ENCODE measurements at regions not wholly inside any gene's neighbourhood (a gene's known extent, or its start where the extent isn't known, plus 50 kb on each side); places are given as distances from the start of the nearest gene placed in this dataset.
A peak's percentile ranks its signal among the peaks of the same experiment; 100 is the strongest.

GRCh38 chr17:27380551-27380950 is 75.7 kb upstream of the KSR1 start:
- DNase-seq (ENCODE audit: low spot score in 2 of 2): no peak
- H3K27me3 ChIP-seq: no peaks in the 10 kb centered on the region
- peaks cover 0 to 3% (median 0%) of the 10 kb centered on the region in 4 donors for H3K9me3 ChIP-seq
- TF ChIP-seq, protein P1, sequence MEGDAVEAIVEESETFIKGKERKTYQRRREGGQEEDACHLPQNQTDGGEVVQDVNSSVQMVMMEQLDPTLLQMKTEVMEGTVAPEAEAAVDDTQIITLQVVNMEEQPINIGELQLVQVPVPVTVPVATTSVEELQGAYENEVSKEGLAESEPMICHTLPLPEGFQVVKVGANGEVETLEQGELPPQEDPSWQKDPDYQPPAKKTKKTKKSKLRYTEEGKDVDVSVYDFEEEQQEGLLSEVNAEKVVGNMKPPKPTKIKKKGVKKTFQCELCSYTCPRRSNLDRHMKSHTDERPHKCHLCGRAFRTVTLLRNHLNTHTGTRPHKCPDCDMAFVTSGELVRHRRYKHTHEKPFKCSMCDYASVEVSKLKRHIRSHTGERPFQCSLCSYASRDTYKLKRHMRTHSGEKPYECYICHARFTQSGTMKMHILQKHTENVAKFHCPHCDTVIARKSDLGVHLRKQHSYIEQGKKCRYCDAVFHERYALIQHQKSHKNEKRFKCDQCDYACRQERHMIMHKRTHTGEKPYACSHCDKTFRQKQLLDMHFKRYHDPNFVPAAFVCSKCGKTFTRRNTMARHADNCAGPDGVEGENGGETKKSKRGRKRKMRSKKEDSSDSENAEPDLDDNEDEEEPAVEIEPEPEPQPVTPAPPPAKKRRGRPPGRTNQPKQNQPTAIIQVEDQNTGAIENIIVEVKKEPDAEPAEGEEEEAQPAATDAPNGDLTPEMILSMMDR (IDR thresholded peaks at IDR 0.05): no peak
- TF ChIP-seq EP300 (IDR thresholded peaks at IDR 0.05): no peak
- TF ChIP-seq POLR2A (IDR thresholded peaks at IDR 0.05): no peak
- H3K27ac ChIP-seq: peak overlapping the region in 2 of 4 donors; percentile 58 to 64
- H3K36me3 ChIP-seq: no peaks in the 10 kb centered on the region
- peak overlapping the region in 3 of 4 donors; percentile 1 to 44 (median 26) for H3K4me3 ChIP-seq
- H3K4me1 ChIP-seq: peaks cover 0 to 20% (median 14%) of the 10 kb centered on the region in 4 donors
- WGBS, 2 donors: 58 to 70% methylated on average over 8 to 10 of the region's 10 CpGs

DNA sequence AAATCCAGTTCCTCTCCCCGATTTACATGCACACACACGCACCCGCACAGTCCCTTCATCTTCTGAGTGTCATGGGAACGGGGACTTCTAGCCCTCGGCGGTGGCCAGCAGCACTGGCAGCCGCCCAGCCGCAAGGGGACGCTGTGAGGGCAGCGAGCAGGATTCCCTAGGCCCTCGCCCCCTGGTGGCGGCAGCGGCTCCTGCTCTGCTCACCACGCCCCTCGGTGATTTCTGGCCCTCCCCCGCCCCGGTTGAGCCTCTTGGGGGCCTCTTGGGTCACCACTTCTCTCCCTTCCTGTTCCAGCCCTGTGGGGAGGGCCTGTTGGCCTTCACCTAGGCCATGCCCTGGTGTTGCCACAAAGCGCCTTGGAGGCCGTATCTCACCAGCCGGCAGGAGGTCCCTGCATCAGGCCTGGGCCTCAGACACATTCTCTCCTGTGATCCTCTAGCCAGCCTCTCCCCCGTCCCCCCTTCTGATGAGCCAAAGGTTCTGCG is 75.2 kb upstream of the KSR1 start:
- Histone ChIP-seq H3K27ac (no peak overlapping the region), H3K4me3 (no peak overlapping the region), H3K4me1 (peaks cover 0 to 20% (median 14%) of the 10 kb centered on the region in 4 donors), H3K36me3 (no peaks in the 10 kb centered on the region), H3K9me3 (peaks cover 0 to 3% (median 0%) of the 10 kb centered on the region in 4 donors), H3K27me3 (no peaks in the 10 kb centered on the region)
- peak in 1 of 2 donors; percentile 30 for DNase-seq (ENCODE audit: low spot score in 2 of 2)
- TF ChIP-seq, protein P1 (IDR thresholded peaks at IDR 0.05): peak; percentile 60 to 81 (median 70)
- no peak for TF ChIP-seq EP300 (IDR thresholded peaks at IDR 0.05)
- TF ChIP-seq POLR2A (IDR thresholded peaks at IDR 0.05): no peak
- 58 to 60% methylated on average over 21 to 22 of the region's 22 CpGs for WGBS, 2 donors

DNA sequence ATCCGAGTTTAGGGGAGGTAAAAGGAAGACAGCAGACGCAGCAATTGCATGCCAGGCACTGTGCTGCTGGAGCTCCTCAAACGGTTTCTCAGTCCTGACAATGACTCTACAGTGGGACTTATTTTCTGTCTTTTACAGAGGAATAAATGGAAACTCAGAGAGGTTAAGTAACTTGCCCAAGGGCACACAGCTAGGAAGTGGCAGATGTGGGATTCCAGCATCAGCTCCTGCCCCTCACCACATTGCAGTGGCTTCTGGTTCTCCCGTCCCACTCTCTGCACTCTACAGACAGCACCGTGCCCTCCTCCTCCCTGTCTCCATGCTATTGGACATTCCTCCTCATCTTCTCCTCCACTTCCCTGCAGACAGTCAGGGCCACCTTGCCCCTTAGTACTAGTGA is 74.2 kb upstream of the KSR1 start:
- Histone ChIP-seq H3K4me1 (peaks cover 0 to 20% (median 14%) of the 10 kb centered on the region in 4 donors), H3K36me3 (no peaks in the 10 kb centered on the region), H3K9me3 (peaks cover 0 to 3% (median 0%) of the 10 kb centered on the region in 4 donors), H3K4me3 (no peak overlapping the region), H3K27ac (no peak overlapping the region), H3K27me3 (no peaks in the 10 kb centered on the region)
- WGBS, 2 donors: 84 to 88% methylated on average over 5 of the region's 5 CpGs
- TF ChIP-seq POLR2A (IDR thresholded peaks at IDR 0.05): no peak
- no peak for TF ChIP-seq EP300 (IDR thresholded peaks at IDR 0.05)
- TF ChIP-seq, protein P1 (IDR thresholded peaks at IDR 0.05): no peak
- no peak for DNase-seq (ENCODE audit: low spot score in 2 of 2)

DNA sequence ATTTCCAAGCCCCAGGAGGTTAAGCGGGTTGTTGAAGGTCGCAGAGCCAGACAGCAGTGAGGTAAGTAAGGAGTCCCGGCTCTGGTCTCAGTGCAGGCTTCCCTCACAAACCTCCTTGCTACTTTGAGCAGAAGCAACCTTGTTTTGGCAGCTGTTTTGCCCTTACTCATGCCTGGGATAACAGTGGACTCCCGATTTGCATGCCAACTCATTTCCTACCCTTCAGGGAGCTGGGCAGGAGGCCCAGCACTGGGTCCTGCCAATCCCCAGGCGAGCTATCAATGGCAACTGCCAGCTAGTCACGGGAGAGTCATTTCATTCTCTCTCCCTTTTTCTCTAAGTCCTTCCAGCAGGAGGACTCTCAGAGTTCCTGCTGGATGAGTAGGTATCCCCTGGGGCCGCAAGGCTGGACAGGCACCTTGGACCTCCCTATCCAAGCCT is 72.0 kb upstream of the KSR1 start:
- no peak overlapping the region for H3K27ac ChIP-seq
- H3K36me3 ChIP-seq: no peaks in the 10 kb centered on the region
- DNase-seq (ENCODE audit: low spot score in 2 of 2): no peak
- peaks cover 0 to 3% (median 0%) of the 10 kb centered on the region in 4 donors for H3K9me3 ChIP-seq
- no peak for TF ChIP-seq EP300 (IDR thresholded peaks at IDR 0.05)
- no peak for TF ChIP-seq POLR2A (IDR thresholded peaks at IDR 0.05)
- TF ChIP-seq, protein P1 (IDR thresholded peaks at IDR 0.05): no peak
- no peak overlapping the region for H3K4me3 ChIP-seq
- 29 to 33% methylated on average over 6 to 7 of the region's 7 CpGs for WGBS, 2 donors
- H3K4me1 ChIP-seq: peaks cover 0 to 16% (median 14%) of the 10 kb centered on the region in 4 donors
- no peaks in the 10 kb centered on the region for H3K27me3 ChIP-seq

DNA sequence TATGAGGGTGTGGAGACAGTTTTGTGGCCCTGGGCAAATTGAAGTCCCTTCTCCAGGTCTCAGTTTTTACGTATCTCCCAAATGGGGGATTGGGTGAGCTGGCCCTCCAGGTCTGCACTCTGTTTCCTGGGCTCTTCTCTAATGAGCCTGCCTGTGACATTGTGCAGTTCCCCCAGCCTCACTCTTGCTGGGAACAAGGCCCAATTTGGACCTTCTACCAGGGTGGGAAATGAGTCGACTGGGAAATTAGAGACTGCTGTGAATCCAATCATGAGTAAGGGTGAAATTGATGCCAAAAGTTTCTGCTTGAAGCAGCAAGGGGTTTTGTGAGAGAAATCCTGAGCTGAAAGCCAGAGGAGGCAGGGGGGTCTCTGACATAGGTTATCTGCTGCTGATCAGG is 71.5 kb upstream of the KSR1 start:
- H3K4me1 ChIP-seq: peaks cover 0 to 15% (median 12%) of the 10 kb centered on the region in 4 donors
- DNase-seq (ENCODE audit: low spot score in 2 of 2): no peak
- no peak overlapping the region for H3K4me3 ChIP-seq
- no peaks in the 10 kb centered on the region for H3K27me3 ChIP-seq
- no peaks in the 10 kb centered on the region for H3K36me3 ChIP-seq
- peaks cover 0 to 3% (median 0%) of the 10 kb centered on the region in 4 donors for H3K9me3 ChIP-seq
- TF ChIP-seq EP300 (IDR thresholded peaks at IDR 0.05) (no peak), POLR2A (IDR thresholded peaks at IDR 0.05) (no peak)
- TF ChIP-seq, protein P1 (IDR thresholded peaks at IDR 0.05): no peak
- WGBS, 2 donors: 86 to 89% methylated on average over 2 of the region's 2 CpGs
- H3K27ac ChIP-seq: no peak overlapping the region

Data from tibial nerve (tissue), 4 donors.